B cell (primary cell): ENCODE measurements at regions not wholly inside any gene's neighbourhood (a gene's known extent, or its start where the extent isn't known, plus 50 kb on each side); places are given as distances from the start of the nearest gene placed in this dataset.

Experiments
- ATAC-seq: fragments of 200-7000 bp; cut with Tn5 transposase; one replicate; pipeline ENCODE4 v1.10.0; 2021; ENCODE audit warnings: low read depth, mild to moderate bottlenecking, moderate number of reproducible peaks, moderate library complexity
- CTCF ChIA-PET: fragments of 350-600 bp; sonication (Branson Sonifier 250); formaldehyde crosslinking; loops from one replicate; lab custom pipeline; 2021; ENCODE audit warnings: antibody characterized with exemption, inconsistent platforms; lab: Charles Lee
- POLR2A ChIA-PET: fragments of 350-600 bp; sonication (Branson Sonifier 250); formaldehyde crosslinking; loops from one replicate; lab custom pipeline; 2021; ENCODE audit warnings: antibody characterized with exemption; lab: Charles Lee
- DNase-seq: peaks from one replicate; pipeline ENCODE4 v3.0.0; 2013
- H2AFZ ChIP-seq: 2 replicates; pipeline ENCODE4 v1.6.1; 2012; ENCODE audit warnings: mild to moderate bottlenecking, low read depth, low read length; ENCODE audit not compliant: insufficient read depth, poor library complexity, severe bottlenecking
- H3K27ac ChIP-seq, 2 donors: 1 replicate in 1 of 2; 2 replicates in 1 of 2; pipeline ENCODE4 v1.5.1; 2012 to 2013; ENCODE audit warnings: low read length in 2 of 2, mild to moderate bottlenecking in 2 of 2, moderate library complexity in 1 of 2
- H3K27me3 ChIP-seq, 4 experiments: fragments of 200-600 bp in 1 of 4; sonication (generic) in 1 of 4; replicated peaks in 1 of 4; 1 replicate in 2 of 4; 2 replicates in 2 of 4; pipeline versions ENCODE4 v1.6.1 to v1.7.0; 2013 to 2016; ENCODE audit warnings: low read length in 3 of 4, mild to moderate bottlenecking in 2 of 4, mixed read lengths in 1 of 4, moderate library complexity in 1 of 4; ENCODE audit not compliant: insufficient read depth in 4 of 4, control insufficient read depth in 3 of 4; ENCODE audit errors: control extremely low read depth in 1 of 4
- H3K36me3 ChIP-seq, 2 experiments: replicated peaks in 1 of 2; 1 replicate in 1 of 2; 2 replicates in 1 of 2; pipeline versions ENCODE4 v1.6.1 to v1.7.1; 2013; ENCODE audit warnings: low read length in 1 of 2; ENCODE audit not compliant: insufficient read depth in 2 of 2, control insufficient read depth in 1 of 2; ENCODE audit errors: control extremely low read depth in 1 of 2, extremely low read depth in 1 of 2
- H3K4me1 ChIP-seq, 2 donors: fragments of 200-600 bp in 1 of 2; sonication (generic) in 1 of 2; 1 replicate in 1 of 2; 2 replicates in 1 of 2; pipeline versions ENCODE4 v1.5.1 to v1.6.1; 2013 to 2017; ENCODE audit warnings: low read length in 2 of 2; ENCODE audit not compliant: control insufficient read depth in 2 of 2, insufficient read depth in 2 of 2
- H3K4me2 ChIP-seq: replicated peaks from 2 replicates; pipeline ENCODE3; 2012; ENCODE audit warnings: mild to moderate bottlenecking, low read depth, low read length; ENCODE audit not compliant: poor library complexity, severe bottlenecking
- H3K4me3 ChIP-seq, 5 experiments: fragments of 200-600 bp in 1 of 5; sonication (generic) in 1 of 5; 1 replicate in 3 of 5; 2 replicates in 2 of 5; pipeline versions ENCODE4 v1.5.1 to v1.7.0; 2011 to 2016; ENCODE audit warnings: low read length in 4 of 5, mild to moderate bottlenecking in 4 of 5, low read depth in 2 of 5, control low read depth in 1 of 5, moderate library complexity in 1 of 5; ENCODE audit not compliant: insufficient read depth in 1 of 5; ENCODE audit errors: control extremely low read depth in 1 of 5, extremely low read depth in 1 of 5
- H3K79me2 ChIP-seq: fragments of 200-600 bp; sonication (generic); one replicate; pipeline ENCODE4 v1.6.0; 2016; ENCODE audit warnings: low read length; ENCODE audit not compliant: control insufficient read depth, insufficient read depth
- H3K9ac ChIP-seq: fragments of 200-600 bp; sonication (generic); 2 replicates; pipeline ENCODE4 v1.6.1; 2017; ENCODE audit warnings: mild to moderate bottlenecking, low read length, moderate library complexity
- H3K9me3 ChIP-seq, 3 donors: one replicate each; pipeline versions ENCODE4 v1.6.1 to v1.7.1; 2013; ENCODE audit warnings: low read length in 2 of 3; ENCODE audit not compliant: control insufficient read depth in 2 of 3, insufficient read depth in 1 of 3; ENCODE audit errors: control extremely low read depth in 1 of 3
- H4K20me1 ChIP-seq: 2 replicates; pipeline ENCODE4 v1.6.0; 2012; ENCODE audit warnings: mild to moderate bottlenecking, low read length; ENCODE audit not compliant: insufficient read depth, control insufficient read depth, poor library complexity, severe bottlenecking
- H3K27ac Mint-ChIP-seq: one replicate; pipeline ENCODE4 v1.8.0; 2021; ENCODE audit warnings: mixed read lengths
- H3K27me3 Mint-ChIP-seq: one replicate; pipeline ENCODE4 v1.8.0; 2021; ENCODE audit warnings: mixed read lengths
- H3K4me1 Mint-ChIP-seq: one replicate; pipeline ENCODE4 v1.8.0; 2021; ENCODE audit warnings: mixed read lengths
- H3K4me3 Mint-ChIP-seq: one replicate; pipeline ENCODE4 v1.8.0; 2021; ENCODE audit warnings: mixed read lengths
- H3K9me3 Mint-ChIP-seq: one replicate; pipeline ENCODE4 v1.8.0; 2022; ENCODE audit warnings: mixed read lengths; ENCODE audit not compliant: insufficient read depth
- EZH2 ChIP-seq: IDR thresholded peaks from 2 replicates; pipeline ENCODE4 v1.6.1; 2012; ENCODE audit warnings: borderline replicate concordance, low read depth, mild to moderate bottlenecking, moderate library complexity, low read length; ENCODE audit not compliant: insufficient read depth, poor library complexity, severe bottlenecking
- WGBS: methylation state at CpG from one replicate; pipeline ENCODE4 v1.1.5; 2013; ENCODE audit warnings: missing lambda C conversion rate; ENCODE audit not compliant: insufficient coverage; 5-methylcytosine and 5-hydroxymethylcytosine counted together
- intact Hi-C: fragments of 100-400 bp; cut with micrococcal nuclease; formaldehyde crosslinking; loops from one replicate; pipeline ENCODE4 v1.10.0; 2022
- TF ChIP-seq, protein P1 (sequence below): fragments of 200-600 bp; IDR thresholded peaks from one replicate; pipeline ENCODE4 v1.8.0; 2022; ENCODE audit warnings: antibody characterized with exemption, mild to moderate bottlenecking

DNA sequence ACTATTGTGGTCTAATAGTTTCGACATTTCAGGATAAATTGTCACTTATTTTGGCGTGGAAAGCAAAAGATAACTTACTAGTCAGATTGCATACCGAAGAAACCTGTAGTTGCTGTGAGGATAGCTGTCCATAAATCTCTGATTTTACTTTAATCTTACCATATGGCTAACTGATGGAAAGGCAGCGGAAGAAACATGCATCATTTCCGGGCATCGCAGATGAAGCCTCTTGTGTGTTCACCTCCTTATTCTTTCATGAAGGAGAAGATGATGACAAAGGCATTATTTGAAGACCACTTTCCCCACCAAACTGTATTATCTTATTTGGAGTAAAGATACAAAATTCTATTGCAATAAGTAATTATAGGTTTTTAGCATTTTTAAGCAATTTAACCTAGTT, 763.6 kb upstream of the SLITRK6 start:
- H3K4me1 Mint-ChIP-seq = no peaks in the 10 kb centered on the region
- H4K20me1 ChIP-seq = no peaks in the 10 kb centered on the region
- no peak overlapping the region for H2AFZ ChIP-seq
- H3K4me1 ChIP-seq = no peaks in the 10 kb centered on the region
- no peak overlapping the region for H3K4me3 Mint-ChIP-seq
- H3K9me3 Mint-ChIP-seq = peaks cover 2% of the 10 kb centered on the region
- H3K9me3 ChIP-seq = peaks cover 0 to 3% (median 0%) of the 10 kb centered on the region in 3 donors
- ATAC-seq (no peak), DNase-seq (no peak)
- ChIA-PET POLR2A (no interaction called here), CTCF (no interaction called here)
- intact Hi-C loops = no loop called here
- H3K4me3 ChIP-seq = no peak overlapping the region
- H3K36me3 ChIP-seq = no peaks in the 10 kb centered on the region
- H3K27ac Mint-ChIP-seq = no peak overlapping the region
- H3K4me2 ChIP-seq = no peak overlapping the region
- no peaks in the 10 kb centered on the region for H3K79me2 ChIP-seq
- H3K27me3 ChIP-seq = no peaks in the 10 kb centered on the region
- TF ChIP-seq, protein P1, sequence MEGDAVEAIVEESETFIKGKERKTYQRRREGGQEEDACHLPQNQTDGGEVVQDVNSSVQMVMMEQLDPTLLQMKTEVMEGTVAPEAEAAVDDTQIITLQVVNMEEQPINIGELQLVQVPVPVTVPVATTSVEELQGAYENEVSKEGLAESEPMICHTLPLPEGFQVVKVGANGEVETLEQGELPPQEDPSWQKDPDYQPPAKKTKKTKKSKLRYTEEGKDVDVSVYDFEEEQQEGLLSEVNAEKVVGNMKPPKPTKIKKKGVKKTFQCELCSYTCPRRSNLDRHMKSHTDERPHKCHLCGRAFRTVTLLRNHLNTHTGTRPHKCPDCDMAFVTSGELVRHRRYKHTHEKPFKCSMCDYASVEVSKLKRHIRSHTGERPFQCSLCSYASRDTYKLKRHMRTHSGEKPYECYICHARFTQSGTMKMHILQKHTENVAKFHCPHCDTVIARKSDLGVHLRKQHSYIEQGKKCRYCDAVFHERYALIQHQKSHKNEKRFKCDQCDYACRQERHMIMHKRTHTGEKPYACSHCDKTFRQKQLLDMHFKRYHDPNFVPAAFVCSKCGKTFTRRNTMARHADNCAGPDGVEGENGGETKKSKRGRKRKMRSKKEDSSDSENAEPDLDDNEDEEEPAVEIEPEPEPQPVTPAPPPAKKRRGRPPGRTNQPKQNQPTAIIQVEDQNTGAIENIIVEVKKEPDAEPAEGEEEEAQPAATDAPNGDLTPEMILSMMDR = no peak
- TF ChIP-seq EZH2 = no peak
- H3K27me3 Mint-ChIP-seq = no peaks in the 10 kb centered on the region
- no peak overlapping the region for H3K9ac ChIP-seq
- WGBS = no CpG with 5 or more reads among the region's 6 CpGs
- no peak overlapping the region for H3K27ac ChIP-seq

DNA sequence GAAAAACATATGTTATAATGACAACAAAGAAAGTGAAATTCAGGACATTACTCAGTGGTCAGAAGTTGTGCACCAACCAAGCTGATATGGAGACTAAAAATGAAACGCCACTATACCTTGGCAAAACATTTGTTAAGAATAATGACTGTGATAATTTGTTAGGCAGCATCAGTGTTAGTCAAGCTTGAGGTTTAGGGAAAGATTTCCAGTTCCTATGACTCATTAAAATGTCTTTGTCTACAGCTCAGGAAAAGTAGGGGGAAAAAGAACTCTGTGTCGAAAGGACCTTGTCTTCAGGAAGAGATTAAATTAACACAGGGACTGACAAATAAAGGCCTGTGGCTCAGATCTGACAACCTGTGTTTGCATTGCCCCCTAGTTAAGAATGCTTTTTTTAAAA, 764.1 kb upstream of the SLITRK6 start:
- intact Hi-C loops = no loop called here
- Mint-ChIP-seq H3K4me1 (no peaks in the 10 kb centered on the region), H3K9me3 (peaks cover 2% of the 10 kb centered on the region), H3K27ac (no peak overlapping the region), H3K4me3 (no peak overlapping the region), H3K27me3 (no peaks in the 10 kb centered on the region)
- no peaks in the 10 kb centered on the region for H4K20me1 ChIP-seq
- DNase-seq (no peak), ATAC-seq (no peak)
- H3K9me3 ChIP-seq = peaks cover 0 to 3% (median 0%) of the 10 kb centered on the region in 3 donors
- H3K27me3 ChIP-seq = no peaks in the 10 kb centered on the region
- no peak overlapping the region for H3K27ac ChIP-seq
- no peak for TF ChIP-seq EZH2
- TF ChIP-seq, protein P1 = no peak
- H3K4me2 ChIP-seq = no peak overlapping the region
- ChIA-PET CTCF (no interaction called here), POLR2A (no interaction called here)
- no peak overlapping the region for H3K9ac ChIP-seq
- H3K4me1 ChIP-seq = no peaks in the 10 kb centered on the region
- H2AFZ ChIP-seq = no peak overlapping the region
- no peaks in the 10 kb centered on the region for H3K79me2 ChIP-seq
- WGBS = no CpG with 5 or more reads among the region's 2 CpGs
- no peaks in the 10 kb centered on the region for H3K36me3 ChIP-seq
- no peak overlapping the region for H3K4me3 ChIP-seq
